ENCODE measurements at regions not wholly inside any gene's neighbourhood (a gene's known extent, or its start where the extent isn't known, plus 50 kb on each side); places are given as distances from the start of the nearest gene placed in this dataset.

GRCh38 chr2:221042926-221043325 lies 529.2 kb downstream of the EPHA4 start:
- Mint-ChIP-seq H3K27me3 (no peaks in the 10 kb centered on the region), H3K27ac (no peak overlapping the region), H3K4me3 (no peak overlapping the region), H3K36me3 (no peaks in the 10 kb centered on the region), H3K9me3 (no peaks in the 10 kb centered on the region), H3K4me1 (no peaks in the 10 kb centered on the region)
- no peak for DNase-seq
- CTCF ChIA-PET = interaction anchor here (0.6 kb wide), 2 partner anchors 22 to 1064 kb away, joined by 3 read pairs; no protein-coding TSS in a partner anchor

- no peak overlapping the region for H3K27ac Mint-ChIP-seq
- H3K9me3 Mint-ChIP-seq = no peaks in the 10 kb centered on the region
- no peak for DNase-seq
- H3K36me3 Mint-ChIP-seq = no peaks in the 10 kb centered on the region
- H3K4me1 Mint-ChIP-seq = no peaks in the 10 kb centered on the region
- H3K27me3 Mint-ChIP-seq = no peaks in the 10 kb centered on the region
- no peak overlapping the region for H3K4me3 Mint-ChIP-seq
- CTCF ChIA-PET = no interaction called here
Measured at GRCh38 chr2:221044781-221045180, 527.3 kb downstream of the EPHA4 start.

- Mint-ChIP-seq H3K27ac (no peak overlapping the region), H3K27me3 (no peaks in the 10 kb centered on the region), H3K4me1 (no peaks in the 10 kb centered on the region), H3K4me3 (no peak overlapping the region), H3K9me3 (no peaks in the 10 kb centered on the region), H3K36me3 (no peaks in the 10 kb centered on the region)
- no peak for DNase-seq
- CTCF ChIA-PET = no interaction called here
Measured at GRCh38 chr2:221050020-221050795, 521.9 kb downstream of the EPHA4 start.

GRCh38 chr2:221051162-221051561 lies 520.9 kb downstream of the EPHA4 start:
- CTCF ChIA-PET = no interaction called here
- no peaks in the 10 kb centered on the region for H3K36me3 Mint-ChIP-seq
- no peak overlapping the region for H3K27ac Mint-ChIP-seq
- no peak for DNase-seq
- no peak overlapping the region for H3K4me3 Mint-ChIP-seq
- H3K27me3 Mint-ChIP-seq = no peaks in the 10 kb centered on the region
- no peaks in the 10 kb centered on the region for H3K4me1 Mint-ChIP-seq
- H3K9me3 Mint-ChIP-seq = no peaks in the 10 kb centered on the region

- no peak for DNase-seq
- Mint-ChIP-seq H3K4me1 (no peaks in the 10 kb centered on the region), H3K4me3 (no peak overlapping the region), H3K9me3 (peaks cover 2% of the 10 kb centered on the region), H3K27me3 (peaks cover 4% of the 10 kb centered on the region), H3K36me3 (no peaks in the 10 kb centered on the region), H3K27ac (no peak overlapping the region)
- CTCF ChIA-PET = no interaction called here
Measured at GRCh38 chr2:221060376-221060775, 511.7 kb downstream of the EPHA4 start.

- DNase-seq = no peak
- H3K27ac Mint-ChIP-seq = no peak overlapping the region
- H3K36me3 Mint-ChIP-seq = no peaks in the 10 kb centered on the region
- CTCF ChIA-PET = no interaction called here
- no peaks in the 10 kb centered on the region for H3K27me3 Mint-ChIP-seq
- no peaks in the 10 kb centered on the region for H3K4me1 Mint-ChIP-seq
- peaks cover 2% of the 10 kb centered on the region for H3K9me3 Mint-ChIP-seq
- H3K4me3 Mint-ChIP-seq = no peak overlapping the region
Measured at GRCh38 chr2:221063568-221063967, 508.5 kb downstream of the EPHA4 start.

- Mint-ChIP-seq H3K27me3 (no peaks in the 10 kb centered on the region), H3K4me3 (no peak overlapping the region), H3K36me3 (no peaks in the 10 kb centered on the region), H3K4me1 (no peaks in the 10 kb centered on the region), H3K9me3 (peaks cover 2% of the 10 kb centered on the region), H3K27ac (no peak overlapping the region)
- DNase-seq = no peak
- CTCF ChIA-PET = no interaction called here
Measured at GRCh38 chr2:221064058-221064854, 507.8 kb downstream of the EPHA4 start.

- Mint-ChIP-seq H3K4me1 (no peaks in the 10 kb centered on the region), H3K4me3 (no peak overlapping the region), H3K27ac (no peak overlapping the region), H3K36me3 (no peaks in the 10 kb centered on the region), H3K9me3 (peaks cover 2% of the 10 kb centered on the region), H3K27me3 (no peaks in the 10 kb centered on the region)
- no peak for DNase-seq
- CTCF ChIA-PET = no interaction called here
Measured at GRCh38 chr2:221064880-221065279, 507.2 kb downstream of the EPHA4 start.

GRCh38 chr2:221068123-221068522 lies 504.0 kb downstream of the EPHA4 start:
- H3K9me3 Mint-ChIP-seq = peaks cover 4% of the 10 kb centered on the region
- CTCF ChIA-PET = no interaction called here
- H3K4me1 Mint-ChIP-seq = no peaks in the 10 kb centered on the region
- no peak for DNase-seq
- H3K4me3 Mint-ChIP-seq = no peak overlapping the region
- no peak overlapping the region for H3K27ac Mint-ChIP-seq
- H3K36me3 Mint-ChIP-seq = no peaks in the 10 kb centered on the region
- no peaks in the 10 kb centered on the region for H3K27me3 Mint-ChIP-seq

GRCh38 chr2:221070106-221070505 lies 502.0 kb downstream of the EPHA4 start:
- no peak overlapping the region for H3K4me3 Mint-ChIP-seq
- DNase-seq = no peak
- no peaks in the 10 kb centered on the region for H3K4me1 Mint-ChIP-seq
- H3K36me3 Mint-ChIP-seq = no peaks in the 10 kb centered on the region
- no peak overlapping the region for H3K27ac Mint-ChIP-seq
- no peaks in the 10 kb centered on the region for H3K27me3 Mint-ChIP-seq
- peaks cover 4% of the 10 kb centered on the region for H3K9me3 Mint-ChIP-seq
- CTCF ChIA-PET = no interaction called here

GRCh38 chr2:221073326-221074049 lies 498.6 kb downstream of the EPHA4 start:
- H3K36me3 Mint-ChIP-seq = no peaks in the 10 kb centered on the region
- no peak overlapping the region for H3K27ac Mint-ChIP-seq
- no peak overlapping the region for H3K4me3 Mint-ChIP-seq
- H3K9me3 Mint-ChIP-seq = peaks cover 4% of the 10 kb centered on the region
- no peaks in the 10 kb centered on the region for H3K27me3 Mint-ChIP-seq
- DNase-seq = no peak
- H3K4me1 Mint-ChIP-seq = no peaks in the 10 kb centered on the region
- CTCF ChIA-PET = no interaction called here

GRCh38 chr2:221074238-221074637 lies 497.9 kb downstream of the EPHA4 start:
- Mint-ChIP-seq H3K27ac (no peak overlapping the region), H3K27me3 (no peaks in the 10 kb centered on the region), H3K4me3 (no peak overlapping the region), H3K9me3 (peaks cover 4% of the 10 kb centered on the region), H3K4me1 (no peaks in the 10 kb centered on the region), H3K36me3 (no peaks in the 10 kb centered on the region)
- no peak for DNase-seq
- CTCF ChIA-PET = no interaction called here

- no peaks in the 10 kb centered on the region for H3K4me1 Mint-ChIP-seq
- DNase-seq = no peak
- CTCF ChIA-PET = no interaction called here
- H3K36me3 Mint-ChIP-seq = no peaks in the 10 kb centered on the region
- H3K27me3 Mint-ChIP-seq = no peaks in the 10 kb centered on the region
- H3K9me3 Mint-ChIP-seq = peaks cover 4% of the 10 kb centered on the region
- no peak overlapping the region for H3K4me3 Mint-ChIP-seq
- H3K27ac Mint-ChIP-seq = no peak overlapping the region
Measured at GRCh38 chr2:221075203-221075602, 496.9 kb downstream of the EPHA4 start.

- CTCF ChIA-PET = no interaction called here
- no peak for DNase-seq
- Mint-ChIP-seq H3K27me3 (no peaks in the 10 kb centered on the region), H3K36me3 (no peaks in the 10 kb centered on the region), H3K27ac (no peak overlapping the region), H3K4me3 (no peak overlapping the region), H3K4me1 (no peaks in the 10 kb centered on the region), H3K9me3 (no peaks in the 10 kb centered on the region)
Measured at GRCh38 chr2:221077251-221077650, 494.9 kb downstream of the EPHA4 start.

- Mint-ChIP-seq H3K4me3 (no peak overlapping the region), H3K36me3 (no peaks in the 10 kb centered on the region), H3K9me3 (no peaks in the 10 kb centered on the region), H3K4me1 (no peaks in the 10 kb centered on the region), H3K27me3 (no peaks in the 10 kb centered on the region), H3K27ac (no peak overlapping the region)
- CTCF ChIA-PET = no interaction called here
- no peak for DNase-seq
Measured at GRCh38 chr2:221077799-221078198, 494.3 kb downstream of the EPHA4 start.
